ENCODE measurements at regions not wholly inside any gene's neighbourhood (a gene's known extent, or its start where the extent isn't known, plus 50 kb on each side); places are given as distances from the start of the nearest gene placed in this dataset.

DNA sequence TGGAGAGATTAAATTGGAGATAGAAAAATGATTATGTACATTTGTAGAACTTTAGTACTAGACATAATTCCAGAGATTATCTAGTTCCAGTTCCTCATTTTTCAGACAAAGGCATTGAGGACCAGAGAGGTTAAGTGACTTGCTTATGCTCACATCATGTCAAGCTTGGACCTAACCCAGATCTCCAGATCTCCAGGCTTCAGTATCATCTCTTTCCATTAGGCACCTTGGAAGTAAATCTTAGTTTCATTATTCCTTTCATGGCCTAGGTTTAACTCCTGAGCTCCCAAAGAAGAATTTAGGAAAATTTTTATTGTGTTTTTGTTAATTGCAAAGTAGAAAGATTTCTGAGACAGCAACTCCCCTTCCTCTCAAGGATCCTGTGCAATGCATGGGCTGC, 148.8 kb downstream of the GATB start:
- H3K36me3 ChIP-seq (ENCODE audit: insufficient read depth, low read length) = no peaks in the 10 kb centered on the region
- H3K4me2 ChIP-seq (ENCODE audit: insufficient read depth, low read length) = no peak overlapping the region
- no peak overlapping the region for H2AFZ ChIP-seq (ENCODE audit: low read depth, low read length)
- H3K9me3 ChIP-seq (ENCODE audit: insufficient read depth, low read length, severe bottlenecking) = no peaks in the 10 kb centered on the region
- no peaks in the 10 kb centered on the region for H4K20me1 ChIP-seq (ENCODE audit: insufficient read depth, low read length)
- TF ChIP-seq, protein P1, sequence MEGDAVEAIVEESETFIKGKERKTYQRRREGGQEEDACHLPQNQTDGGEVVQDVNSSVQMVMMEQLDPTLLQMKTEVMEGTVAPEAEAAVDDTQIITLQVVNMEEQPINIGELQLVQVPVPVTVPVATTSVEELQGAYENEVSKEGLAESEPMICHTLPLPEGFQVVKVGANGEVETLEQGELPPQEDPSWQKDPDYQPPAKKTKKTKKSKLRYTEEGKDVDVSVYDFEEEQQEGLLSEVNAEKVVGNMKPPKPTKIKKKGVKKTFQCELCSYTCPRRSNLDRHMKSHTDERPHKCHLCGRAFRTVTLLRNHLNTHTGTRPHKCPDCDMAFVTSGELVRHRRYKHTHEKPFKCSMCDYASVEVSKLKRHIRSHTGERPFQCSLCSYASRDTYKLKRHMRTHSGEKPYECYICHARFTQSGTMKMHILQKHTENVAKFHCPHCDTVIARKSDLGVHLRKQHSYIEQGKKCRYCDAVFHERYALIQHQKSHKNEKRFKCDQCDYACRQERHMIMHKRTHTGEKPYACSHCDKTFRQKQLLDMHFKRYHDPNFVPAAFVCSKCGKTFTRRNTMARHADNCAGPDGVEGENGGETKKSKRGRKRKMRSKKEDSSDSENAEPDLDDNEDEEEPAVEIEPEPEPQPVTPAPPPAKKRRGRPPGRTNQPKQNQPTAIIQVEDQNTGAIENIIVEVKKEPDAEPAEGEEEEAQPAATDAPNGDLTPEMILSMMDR (IDR thresholded peaks at IDR 0.05; ENCODE audit: borderline replicate concordance, extremely low read depth, low read length, poor library complexity, severe bottlenecking) = no peak
- no peak for TF ChIP-seq EZH2 (IDR thresholded peaks at IDR 0.05; ENCODE audit: borderline replicate concordance, low read depth, low read length, severe bottlenecking)
- no peaks in the 10 kb centered on the region for H3K27me3 ChIP-seq (ENCODE audit: insufficient read depth, low read length, poor library complexity)
- no peaks in the 10 kb centered on the region for H3K79me2 ChIP-seq (ENCODE audit: insufficient read depth, low read length)
- no peak overlapping the region for H3K27ac ChIP-seq (ENCODE audit: low read length)
- no peaks in the 10 kb centered on the region for H3K4me1 ChIP-seq (ENCODE audit: insufficient read depth, low read length)
- ATAC-seq (ENCODE audit: insufficient read depth, low read depth) = no peak
- no peak for DNase-seq
- H3K9ac ChIP-seq (ENCODE audit: low read depth, low read length) = no peak overlapping the region
- no peak overlapping the region for H3K4me3 ChIP-seq (ENCODE audit: low read depth in 1 of 2, low read length in 2 of 2)

DNA sequence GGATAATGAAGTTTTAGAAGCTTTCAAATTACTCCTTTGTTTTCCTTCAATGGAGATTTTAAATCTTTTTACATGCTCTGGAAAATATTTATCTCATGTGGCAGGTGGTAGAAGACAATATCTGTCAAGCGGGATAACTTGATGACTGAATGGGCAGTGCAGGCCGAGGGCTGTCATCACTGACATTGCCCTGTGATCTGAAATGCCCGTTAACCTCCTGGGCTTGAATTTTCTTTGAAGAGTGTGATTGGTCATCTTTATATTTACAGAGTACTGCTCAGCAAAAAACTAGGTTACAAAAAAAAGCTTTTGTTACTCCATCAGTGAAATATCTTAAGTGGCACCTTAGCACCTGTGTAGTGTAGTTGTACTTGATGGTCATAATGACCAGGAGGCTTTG, 147.5 kb downstream of the GATB start:
- DNase-seq (no peak), ATAC-seq (ENCODE audit: insufficient read depth, low read depth) (no peak)
- no peaks in the 10 kb centered on the region for H3K79me2 ChIP-seq (ENCODE audit: insufficient read depth, low read length)
- no peaks in the 10 kb centered on the region for H4K20me1 ChIP-seq (ENCODE audit: insufficient read depth, low read length)
- no peaks in the 10 kb centered on the region for H3K4me1 ChIP-seq (ENCODE audit: insufficient read depth, low read length)
- no peak for TF ChIP-seq EZH2 (IDR thresholded peaks at IDR 0.05; ENCODE audit: borderline replicate concordance, low read depth, low read length, severe bottlenecking)
- TF ChIP-seq, protein P1 (IDR thresholded peaks at IDR 0.05; ENCODE audit: borderline replicate concordance, extremely low read depth, low read length, poor library complexity, severe bottlenecking) = no peak
- H3K27ac ChIP-seq (ENCODE audit: low read length) = no peak overlapping the region
- H3K27me3 ChIP-seq (ENCODE audit: insufficient read depth, low read length, poor library complexity) = no peaks in the 10 kb centered on the region
- no peaks in the 10 kb centered on the region for H3K9me3 ChIP-seq (ENCODE audit: insufficient read depth, low read length, severe bottlenecking)
- no peak overlapping the region for H2AFZ ChIP-seq (ENCODE audit: low read depth, low read length)
- no peak overlapping the region for H3K4me2 ChIP-seq (ENCODE audit: insufficient read depth, low read length)
- no peaks in the 10 kb centered on the region for H3K36me3 ChIP-seq (ENCODE audit: insufficient read depth, low read length)
- H3K4me3 ChIP-seq (ENCODE audit: low read depth in 1 of 2, low read length in 2 of 2) = no peak overlapping the region
- H3K9ac ChIP-seq (ENCODE audit: low read depth, low read length) = no peak overlapping the region

DNA sequence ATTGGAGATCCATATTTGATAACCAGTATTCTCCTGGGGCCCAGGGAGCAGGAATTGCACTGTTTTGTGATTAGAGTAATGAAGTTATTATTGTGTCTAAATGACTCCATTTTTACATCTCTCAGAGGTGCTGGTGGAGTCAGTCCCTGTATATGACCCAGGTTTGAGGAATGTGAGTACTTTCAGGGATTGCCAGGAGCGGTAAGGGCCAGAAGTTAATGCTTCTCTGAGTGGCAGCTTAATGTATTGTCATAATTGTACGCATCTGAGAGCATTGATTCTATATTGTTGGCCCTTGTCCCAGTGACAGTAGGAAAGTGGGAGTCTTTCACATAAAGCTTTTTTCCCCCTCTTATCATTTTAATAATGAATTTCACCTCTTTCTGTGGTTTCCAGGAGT, 146.2 kb downstream of the GATB start:
- H3K27ac ChIP-seq (ENCODE audit: low read length) = no peak overlapping the region
- DNase-seq = no peak
- no peaks in the 10 kb centered on the region for H3K4me1 ChIP-seq (ENCODE audit: insufficient read depth, low read length)
- no peak for ATAC-seq (ENCODE audit: insufficient read depth, low read depth)
- H3K9ac ChIP-seq (ENCODE audit: low read depth, low read length) = no peak overlapping the region
- H3K4me3 ChIP-seq (ENCODE audit: low read depth in 1 of 2, low read length in 2 of 2) = no peak overlapping the region
- TF ChIP-seq, protein P1 (IDR thresholded peaks at IDR 0.05; ENCODE audit: borderline replicate concordance, extremely low read depth, low read length, poor library complexity, severe bottlenecking) = no peak
- no peak for TF ChIP-seq EZH2 (IDR thresholded peaks at IDR 0.05; ENCODE audit: borderline replicate concordance, low read depth, low read length, severe bottlenecking)
- H3K4me2 ChIP-seq (ENCODE audit: insufficient read depth, low read length) = no peak overlapping the region
- no peaks in the 10 kb centered on the region for H3K36me3 ChIP-seq (ENCODE audit: insufficient read depth, low read length)
- no peak overlapping the region for H2AFZ ChIP-seq (ENCODE audit: low read depth, low read length)
- H3K27me3 ChIP-seq (ENCODE audit: insufficient read depth, low read length, poor library complexity) = no peaks in the 10 kb centered on the region
- no peaks in the 10 kb centered on the region for H3K79me2 ChIP-seq (ENCODE audit: insufficient read depth, low read length)
- no peaks in the 10 kb centered on the region for H3K9me3 ChIP-seq (ENCODE audit: insufficient read depth, low read length, severe bottlenecking)
- H4K20me1 ChIP-seq (ENCODE audit: insufficient read depth, low read length) = no peaks in the 10 kb centered on the region

DNA sequence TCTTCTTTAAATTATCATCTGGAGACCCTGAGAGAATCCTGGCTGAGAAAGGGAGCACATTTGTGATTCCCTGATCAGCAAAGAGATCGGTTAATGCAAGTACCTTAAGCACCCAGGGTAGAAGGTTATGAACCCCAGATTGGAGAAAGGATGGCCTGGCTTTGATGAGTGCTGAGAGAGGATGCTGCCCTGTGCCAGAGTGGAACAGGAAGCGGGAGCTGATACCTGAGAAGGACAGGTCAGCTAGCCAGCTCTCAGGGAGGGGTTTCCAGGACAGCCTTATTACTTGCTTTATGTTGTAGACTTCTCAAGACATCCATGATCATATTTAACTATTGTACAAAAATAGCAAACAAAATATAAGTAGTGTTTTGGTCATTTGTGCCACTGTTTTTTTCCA, 141.9 kb downstream of the GATB start:
- Histone ChIP-seq H3K36me3 (ENCODE audit: insufficient read depth, low read length) (no peaks in the 10 kb centered on the region), H3K4me3 (ENCODE audit: low read depth in 1 of 2, low read length in 2 of 2) (no peak overlapping the region), H3K27ac (ENCODE audit: low read length) (no peak overlapping the region), H3K9me3 (ENCODE audit: insufficient read depth, low read length, severe bottlenecking) (no peaks in the 10 kb centered on the region), H3K4me2 (ENCODE audit: insufficient read depth, low read length) (no peak overlapping the region), H4K20me1 (ENCODE audit: insufficient read depth, low read length) (no peaks in the 10 kb centered on the region), H3K4me1 (ENCODE audit: insufficient read depth, low read length) (no peaks in the 10 kb centered on the region), H2AFZ (ENCODE audit: low read depth, low read length) (no peak overlapping the region), H3K27me3 (ENCODE audit: insufficient read depth, low read length, poor library complexity) (peaks cover 3% of the 10 kb centered on the region), H3K79me2 (ENCODE audit: insufficient read depth, low read length) (no peaks in the 10 kb centered on the region), H3K9ac (ENCODE audit: low read depth, low read length) (no peak overlapping the region)
- no peak for TF ChIP-seq EZH2 (IDR thresholded peaks at IDR 0.05; ENCODE audit: borderline replicate concordance, low read depth, low read length, severe bottlenecking)
- TF ChIP-seq, protein P1 (IDR thresholded peaks at IDR 0.05; ENCODE audit: borderline replicate concordance, extremely low read depth, low read length, poor library complexity, severe bottlenecking) = no peak
- ATAC-seq (ENCODE audit: insufficient read depth, low read depth) (no peak), DNase-seq (no peak)
